ENCODE measurements at regions not wholly inside any gene's neighbourhood (a gene's known extent, or its start where the extent isn't known, plus 50 kb on each side); places are given as distances from the start of the nearest gene placed in this dataset.

GRCh38 chr9:31013371-31013770, 1371.1 kb upstream of the ACO1 start:
- no peaks in the 10 kb centered on the region for H3K9me3 ChIP-seq
- DNase-seq, result no peak
- H3K27me3 ChIP-seq, result no peaks in the 10 kb centered on the region
- no peaks in the 10 kb centered on the region for H3K4me1 ChIP-seq
- TF ChIP-seq CTCF (IDR thresholded peaks at IDR 0.05; ENCODE audit: low read depth, low read length), result no peak
- no peaks in the 10 kb centered on the region for H3K36me3 ChIP-seq
- H3K4me3 ChIP-seq (ENCODE audit: low read depth, low read length), result no peak overlapping the region

- Histone ChIP-seq H3K4me3 (ENCODE audit: low read depth, low read length) (no peak overlapping the region), H3K4me1 (peaks cover 5% of the 10 kb centered on the region), H3K9me3 (no peaks in the 10 kb centered on the region), H3K27me3 (no peaks in the 10 kb centered on the region), H3K36me3 (no peaks in the 10 kb centered on the region)
- DNase-seq, result no peak
- TF ChIP-seq CTCF (IDR thresholded peaks at IDR 0.05; ENCODE audit: low read depth, low read length), result no peak
These were observed 1360.6 kb upstream of the ACO1 start for GRCh38 chr9:31023847-31024246.

- Histone ChIP-seq H3K4me3 (ENCODE audit: low read depth, low read length) (no peak overlapping the region), H3K4me1 (peaks cover 11% of the 10 kb centered on the region), H3K36me3 (no peaks in the 10 kb centered on the region), H3K27me3 (no peaks in the 10 kb centered on the region), H3K9me3 (no peaks in the 10 kb centered on the region)
- DNase-seq, result no peak
- TF ChIP-seq CTCF (IDR thresholded peaks at IDR 0.05; ENCODE audit: low read depth, low read length), result no peak
These were observed 1356.8 kb upstream of the ACO1 start for GRCh38 chr9:31027678-31028077.

GRCh38 chr9:31028137-31028536, 1356.3 kb upstream of the ACO1 start:
- no peak overlapping the region for H3K4me3 ChIP-seq (ENCODE audit: low read depth, low read length)
- peaks cover 12% of the 10 kb centered on the region for H3K4me1 ChIP-seq
- no peaks in the 10 kb centered on the region for H3K36me3 ChIP-seq
- no peak for DNase-seq
- no peaks in the 10 kb centered on the region for H3K27me3 ChIP-seq
- H3K9me3 ChIP-seq, result no peaks in the 10 kb centered on the region
- no peak for TF ChIP-seq CTCF (IDR thresholded peaks at IDR 0.05; ENCODE audit: low read depth, low read length)

GRCh38 chr9:31030741-31031202, 1353.7 kb upstream of the ACO1 start:
- DNase-seq, result no peak
- H3K36me3 ChIP-seq, result no peaks in the 10 kb centered on the region
- H3K4me3 ChIP-seq (ENCODE audit: low read depth, low read length), result no peak overlapping the region
- H3K4me1 ChIP-seq, result peaks cover 19% of the 10 kb centered on the region
- H3K9me3 ChIP-seq, result no peaks in the 10 kb centered on the region
- TF ChIP-seq CTCF (IDR thresholded peaks at IDR 0.05; ENCODE audit: low read depth, low read length), result no peak
- H3K27me3 ChIP-seq, result no peaks in the 10 kb centered on the region

GRCh38 chr9:31032206-31032605, 1352.2 kb upstream of the ACO1 start:
- TF ChIP-seq CTCF (IDR thresholded peaks at IDR 0.05; ENCODE audit: low read depth, low read length), result no peak
- Histone ChIP-seq H3K9me3 (no peaks in the 10 kb centered on the region), H3K4me3 (ENCODE audit: low read depth, low read length) (no peak overlapping the region), H3K27me3 (no peaks in the 10 kb centered on the region), H3K36me3 (no peaks in the 10 kb centered on the region), H3K4me1 (peaks cover 19% of the 10 kb centered on the region)
- DNase-seq, result peak; percentile 48
